GM12878 (cell line): ENCODE measurements at regions not wholly inside any gene's neighbourhood (a gene's known extent, or its start where the extent isn't known, plus 50 kb on each side); places are given as distances from the start of the nearest gene placed in this dataset.

ENCODE experiments used
- ATAC-seq: fragments of 200-7000 bp; cut with Tn5 transposase; 3 replicates; pipeline ENCODE4 v1.9.1; 2020; ENCODE audit warnings: mild to moderate bottlenecking, moderate library complexity
- BruUV-seq: library from RNA; stranded (reverse); fragments of 400-500 nt; replicated peaks from 2 replicates; lab custom pipeline; 2021; lab: Mats Ljungman, UMichigan
- CTCF ChIA-PET: fragments of 300-600 bp; sonication (Branson Sonifier 250); formaldehyde crosslinking; extraction: SDS; loops from one replicate; lab custom pipeline; 2021; ENCODE audit warnings: inconsistent platforms; lab: Yijun Ruan, JAX
- POLR2A ChIA-PET: fragments of 350-600 bp; formaldehyde crosslinking; extraction: SDS; loops from one replicate; lab custom pipeline; 2021; ENCODE audit warnings: inconsistent platforms; lab: Charles Lee
- RAD21 ChIA-PET: fragments of 300-600 bp; sonication (Branson Sonifier 250); formaldehyde crosslinking; loops from one replicate; lab custom pipeline; 2023; ENCODE audit warnings: antibody characterized with exemption; ENCODE audit not compliant: unreplicated experiment; lab: Charles Lee
- SMC1A ChIA-PET: fragments of 300-600 bp; sonication (Branson Sonifier 250); formaldehyde crosslinking; loops from one replicate; lab custom pipeline; 2023; ENCODE audit not compliant: unreplicated experiment, uncharacterized antibody; lab: Charles Lee
- DNase-seq: peaks from one replicate; pipeline ENCODE4 v3.0.0-alpha.2; 2011; ENCODE audit warnings: low read depth, low spot score
- FAIRE-seq: peaks from 3 replicates; lab custom pipeline; 2011; peaks lifted over from hg19 to GRCh38; lab: Jason Lieb, UNC
- H2AFZ ChIP-seq: 2 replicates; pipeline ENCODE4 v1.6.0; 2011; ENCODE audit warnings: low read depth, low read length, control low read depth; ENCODE audit not compliant: control insufficient read depth
- H3K27ac ChIP-seq: 2 replicates; pipeline ENCODE4 v1.5.1; 2011; ENCODE audit warnings: control low read depth; ENCODE audit not compliant: control insufficient read depth, insufficient read depth
- H3K27me3 ChIP-seq, 2 experiments: replicated peaks in 1 of 2; 2 replicates each; pipeline versions ENCODE4 v1.6.0 to v1.6.1; 2011; ENCODE audit warnings: low read length in 1 of 2; ENCODE audit not compliant: control insufficient read depth in 2 of 2, insufficient read depth in 2 of 2
- H3K36me3 ChIP-seq, 2 experiments: 2 replicates each; pipeline ENCODE4 v1.5.1; 2011; ENCODE audit warnings: low read length in 1 of 2; ENCODE audit not compliant: control insufficient read depth in 2 of 2, insufficient read depth in 2 of 2
- H3K4me1 ChIP-seq: 2 replicates; pipeline ENCODE4 v1.6.1; 2011; ENCODE audit warnings: mild to moderate bottlenecking, low read length, moderate library complexity, mixed read lengths; ENCODE audit not compliant: control insufficient read depth, insufficient read depth
- H3K4me2 ChIP-seq: 2 replicates; pipeline ENCODE4 v1.6.0; 2011; ENCODE audit warnings: control low read depth; ENCODE audit not compliant: control insufficient read depth, insufficient read depth
- H3K4me3 ChIP-seq: fragments of 200-600 bp; sonication (generic); 2 replicates; pipeline ENCODE4 v1.5.1; 2016
- H3K79me2 ChIP-seq: 2 replicates; pipeline ENCODE4 v1.6.0; 2011; ENCODE audit warnings: low read length; ENCODE audit not compliant: control insufficient read depth, insufficient read depth
- H3K9ac ChIP-seq: 2 replicates; pipeline ENCODE4 v1.8.0; 2011; ENCODE audit warnings: low read length, control low read depth, mixed read lengths; ENCODE audit not compliant: control insufficient read depth, insufficient read depth
- H3K9me3 ChIP-seq: replicated peaks from 3 replicates; pipeline ENCODE4 v1.5.1; 2011; ENCODE audit warnings: mild to moderate bottlenecking, low read length; ENCODE audit not compliant: control insufficient read depth, insufficient read depth
- H4K20me1 ChIP-seq: 2 replicates; pipeline ENCODE4 v1.6.0; 2011; ENCODE audit not compliant: control insufficient read depth, insufficient read depth
- BCLAF1 ChIP-seq: fragments of 450-650 bp; IDR thresholded peaks from 2 replicates; pipeline ENCODE4 v1.6.1; 2017; ENCODE audit warnings: antibody characterized with exemption, mild to moderate bottlenecking, moderate library complexity
- NBN ChIP-seq: fragments of 450-650 bp; IDR thresholded peaks from 2 replicates; pipeline ENCODE4 v1.6.1; 2016
- PKNOX1 ChIP-seq: fragments of 450-650 bp; IDR thresholded peaks from 2 replicates; pipeline ENCODE4 v1.6.1; 2016; ENCODE audit warnings: mild to moderate bottlenecking
- PRDM15 ChIP-seq: fragments of 450-650 bp; formaldehyde crosslinking; IDR thresholded peaks from 2 replicates; pipeline ENCODE4 v1.4.0; 2020; ENCODE audit warnings: mild to moderate bottlenecking, moderate library complexity
- SMAD5 ChIP-seq: IDR thresholded peaks from 2 replicates; pipeline ENCODE4 v1.6.1; 2016; ENCODE audit warnings: antibody characterized with exemption, low read depth
- ZNF622 ChIP-seq: fragments of 450-650 bp; IDR thresholded peaks from 2 replicates; pipeline ENCODE4 v1.6.1; 2017; ENCODE audit warnings: mild to moderate bottlenecking, inconsistent platforms
- WGBS: methylation state at CpG from one replicate; pipeline ENCODE4 v1.1.6; 2016; ENCODE audit warnings: low lambda C conversion rate; ENCODE audit not compliant: insufficient replicate concordance, insufficient coverage; ENCODE audit errors: missing lambda C conversion rate; 5-methylcytosine and 5-hydroxymethylcytosine counted together
- in situ Hi-C: fragments of 300-500 bp; cut with MboI; formaldehyde crosslinking; loops from 9 replicates; pipeline ENCODE4 v1.14.3; 2018; ENCODE audit warnings: mixed read lengths
- intact Hi-C: fragments of 100-400 bp; cut with micrococcal nuclease; formaldehyde crosslinking; loops from one replicate; pipeline ENCODE4 v1.14.2; 2022; ENCODE audit not compliant: unreplicated experiment

GRCh38 chr6:12494161-12494560, 204.0 kb downstream of the EDN1 start:
- Histone ChIP-seq H3K79me2 (no peaks in the 10 kb centered on the region), H3K27ac (no peak overlapping the region), H3K4me1 (no peaks in the 10 kb centered on the region), H3K36me3 (no peaks in the 10 kb centered on the region), H3K9me3 (no peaks in the 10 kb centered on the region; the same call in 2 of the 3 replicates), H3K9ac (no peak overlapping the region), H3K4me3 (no peak overlapping the region), H3K27me3 (no peaks in the 10 kb centered on the region), H4K20me1 (no peaks in the 10 kb centered on the region), H2AFZ (no peak overlapping the region), H3K4me2 (no peak overlapping the region)
- in situ Hi-C loops (no loop called here), intact Hi-C loops (no loop called here)
- ChIA-PET RAD21 (interaction anchor here (1.0 kb wide), 1 partner anchor 9 kb away, joined by 3 read pairs; no protein-coding TSS in a partner anchor), SMC1A (interaction anchor here (1.5 kb wide), 1 partner anchor 9 kb away, joined by 4 read pairs; no protein-coding TSS in a partner anchor), POLR2A (no interaction called here), CTCF (interaction anchor here (1.6 kb wide), 1 partner anchor 11 kb away, joined by 3 read pairs; no protein-coding TSS in a partner anchor)
- no TSS peak for BruUV-seq
- TF ChIP-seq SMAD5 (no peak), PRDM15 (CRISPR knock-in tag) (no peak), ZNF622 (no peak), BCLAF1 (no peak), PKNOX1 (no peak), NBN (no peak)
- DNase-seq (no peak), FAIRE-seq (no peak), ATAC-seq (no peak)
- 64% methylated on average over 7 of the region's 7 CpGs for WGBS
